ENCODE measurements at regions not wholly inside any gene's neighbourhood (a gene's known extent, or its start where the extent isn't known, plus 50 kb on each side); places are given as distances from the start of the nearest gene placed in this dataset.

Small RNAs in the stretch of these regions (small RNA-seq; reads per million reads assigned to genes)
- gene RN7SKP19: 0 reads per million in 3 experiments
- 0.53 to 1.4 (median 0.73) reads per million in 3 experiments for gene RNA5SP50
- gene RNU4ATAC8P: 0 reads per million in 3 experiments
- gene RNU6-1246P: 0 reads per million in 3 experiments
